Amniotic epithelial cell (primary cell): ENCODE measurements at regions not wholly inside any gene's neighbourhood (a gene's known extent, or its start where the extent isn't known, plus 50 kb on each side); places are given as distances from the start of the nearest gene placed in this dataset.

Experiments
- DNase-seq: peaks from one replicate; pipeline ENCODE4 v3.0.0-alpha.2; 2010; ENCODE audit warnings: low read depth

GRCh38 chr1:96997717-96998116 lies 276.1 kb downstream of the PTBP2 start:
- DNase-seq: no peak

GRCh38 chr1:96998466-96998865 lies 276.9 kb downstream of the PTBP2 start:
- DNase-seq: no peak

DNA sequence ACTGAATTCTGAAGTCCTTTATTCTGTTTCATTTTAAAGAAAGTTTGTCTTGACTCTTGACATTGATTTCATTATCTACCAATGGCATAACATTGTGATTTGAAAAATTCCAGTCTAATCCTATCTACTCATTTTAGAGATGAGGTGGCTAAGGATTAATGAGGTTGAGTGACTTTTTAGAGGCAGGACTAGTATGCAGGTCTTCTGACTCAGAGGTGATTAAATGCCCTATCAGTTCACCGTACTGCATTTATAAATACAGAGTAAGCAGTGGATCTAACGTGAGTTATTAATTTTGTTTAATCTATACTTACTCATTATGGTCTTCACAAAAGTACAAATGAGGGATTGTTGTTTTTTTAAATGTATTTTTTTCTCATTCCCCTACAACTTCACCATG lies 277.6 kb downstream of the PTBP2 start:
- peak; percentile 58 for DNase-seq

- peak; percentile 44 for DNase-seq
Measured at GRCh38 chr1:97004054-97004453, 282.5 kb downstream of the PTBP2 start.

DNA sequence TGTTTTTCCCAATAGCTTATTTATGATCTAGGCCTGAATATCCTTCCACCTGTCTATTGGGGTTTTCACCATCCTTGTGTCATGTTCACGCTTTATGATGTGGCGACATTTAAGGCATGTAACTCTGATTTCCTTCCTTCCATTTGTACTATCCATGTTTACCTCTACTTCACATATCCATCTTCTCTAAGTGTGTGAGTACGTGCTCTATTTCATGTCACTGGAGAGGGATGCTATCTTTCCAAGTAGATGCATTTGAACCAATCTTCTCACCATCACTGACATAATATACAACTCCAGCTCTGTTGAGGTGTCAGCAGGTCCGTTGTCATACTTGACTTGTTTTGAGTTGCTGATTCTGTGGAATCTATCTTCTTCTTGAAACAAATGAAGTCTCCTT lies 283.2 kb downstream of the PTBP2 start:
- DNase-seq: no peak

GRCh38 chr1:97006044-97006661 lies 284.6 kb downstream of the PTBP2 start:
- peak; percentile 85 for DNase-seq

DNA sequence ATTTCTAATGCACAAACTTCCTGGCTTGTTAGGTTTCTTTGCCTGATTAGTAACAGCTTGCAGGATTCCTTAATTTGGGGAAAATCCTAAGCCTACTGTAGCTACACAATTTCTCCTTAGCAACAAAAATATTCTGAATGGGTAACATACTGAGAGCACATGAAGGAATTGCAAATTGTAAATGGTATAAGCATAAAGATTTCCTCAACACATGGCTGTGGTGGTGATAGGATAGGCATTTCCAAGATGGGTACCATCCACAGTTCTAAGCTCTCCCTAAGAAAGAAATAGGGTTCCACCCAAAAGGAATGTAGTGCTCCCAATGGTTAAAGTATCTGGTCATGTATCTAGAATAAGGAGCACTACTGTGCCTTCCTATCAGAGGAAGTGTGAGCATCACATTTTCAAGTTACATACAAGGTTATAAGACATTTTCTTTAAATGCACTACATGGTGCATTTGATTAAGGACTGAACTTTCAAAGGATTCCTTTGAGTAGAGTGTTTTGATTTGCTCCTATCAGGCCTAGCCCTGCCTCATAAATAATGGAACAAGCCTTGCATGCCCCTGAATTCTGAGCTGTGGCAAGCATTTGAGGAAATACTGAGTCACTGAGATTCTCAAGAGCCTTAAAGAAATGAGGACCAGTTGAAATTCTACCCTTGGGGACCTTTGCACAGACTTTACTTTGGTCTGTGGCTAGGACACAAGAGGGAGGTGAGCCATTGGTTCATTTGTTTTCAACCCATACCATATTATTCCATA lies 286.4 kb downstream of the PTBP2 start:
- DNase-seq: no peak

DNA sequence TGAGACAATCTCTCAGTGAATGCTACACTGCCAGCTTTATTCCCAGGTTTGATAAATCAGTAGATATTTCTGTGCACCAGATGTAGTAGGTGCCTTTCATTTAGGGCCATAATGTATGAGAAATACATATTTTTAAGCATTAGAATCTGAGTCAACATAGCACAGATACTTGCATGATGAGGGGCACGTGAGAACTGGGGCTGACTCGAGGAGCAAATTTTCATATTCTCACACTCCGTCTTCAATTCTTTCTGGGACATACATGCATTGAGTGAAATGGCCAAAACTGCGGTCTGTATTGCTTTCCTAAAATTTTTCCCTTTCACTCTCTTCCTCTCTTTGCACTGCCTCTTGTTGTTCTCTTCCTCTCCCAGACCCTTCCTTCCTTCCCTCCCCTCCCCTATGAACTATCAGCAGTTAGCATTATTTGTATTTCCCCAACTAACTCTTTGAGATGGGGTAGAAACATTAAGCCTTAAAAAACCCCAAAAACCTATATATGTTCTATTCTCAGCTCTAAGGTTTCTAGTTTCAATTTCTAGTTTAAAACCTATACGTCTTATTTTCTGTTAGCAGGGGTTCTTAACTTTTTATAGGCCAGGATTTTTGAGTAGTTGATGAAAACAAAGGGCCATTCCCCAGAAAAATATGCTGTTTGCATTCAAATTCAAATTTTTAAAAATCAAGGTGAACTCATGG lies 289.1 kb downstream of the PTBP2 start:
- no peak for DNase-seq

DNA sequence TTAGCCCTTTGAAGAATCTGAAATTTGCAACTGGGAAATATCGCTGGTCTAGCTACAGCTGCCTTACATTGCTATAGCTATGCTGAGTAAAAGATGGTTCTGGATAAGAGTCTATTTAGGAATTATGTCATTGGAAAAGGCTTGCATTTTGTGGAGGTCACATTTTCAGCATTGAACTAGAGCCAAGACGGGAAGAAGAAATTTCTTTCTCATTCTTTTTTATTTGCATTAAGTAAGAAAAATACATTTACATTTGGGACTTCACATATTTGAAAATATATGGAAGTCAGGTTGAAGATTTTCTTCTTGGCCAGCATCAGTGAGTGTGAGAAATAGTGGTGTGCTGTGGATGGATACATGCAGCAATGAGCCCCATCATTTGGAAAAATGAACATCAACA lies 291.6 kb downstream of the PTBP2 start:
- no peak for DNase-seq

DNA sequence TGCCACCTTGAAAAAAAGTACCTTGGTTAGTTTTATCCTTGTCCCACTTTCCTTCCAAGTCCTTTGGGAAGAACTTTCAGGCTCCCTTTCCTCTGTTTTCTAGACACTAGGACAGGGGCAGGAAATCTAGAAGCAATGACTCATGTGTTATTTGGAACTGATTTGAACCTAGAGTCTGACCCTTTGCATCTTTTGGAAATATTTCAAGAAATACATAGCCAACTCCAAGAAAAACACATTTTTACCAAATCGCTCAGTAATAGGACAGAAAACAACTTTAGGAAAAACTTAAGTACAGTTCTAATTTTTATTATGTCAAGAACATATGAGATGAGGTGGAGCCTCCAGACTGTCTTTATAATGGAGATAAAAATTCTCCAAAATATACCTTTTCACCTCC lies 292.4 kb downstream of the PTBP2 start:
- DNase-seq: peak; percentile 33

DNA sequence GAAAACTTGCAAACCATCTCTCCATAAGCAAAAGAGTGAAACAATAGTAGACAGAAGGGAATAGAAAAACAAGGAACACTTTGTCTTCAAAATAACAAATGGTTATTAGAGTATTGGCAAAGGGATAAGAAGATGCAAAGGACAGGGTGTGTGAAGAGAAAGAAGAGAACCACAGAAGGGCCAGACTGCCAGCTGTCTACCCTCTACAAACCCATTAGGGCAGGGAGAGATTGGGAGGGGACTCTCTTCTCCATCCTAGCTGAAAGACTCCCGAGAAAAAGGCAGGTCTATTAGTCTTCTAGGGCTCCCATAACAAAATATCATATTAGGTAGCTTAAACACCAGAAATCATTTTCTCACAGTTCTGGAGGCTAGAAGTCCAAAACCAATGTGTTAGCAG lies 292.8 kb downstream of the PTBP2 start:
- DNase-seq: no peak

- peak; percentile 54 for DNase-seq
Measured at GRCh38 chr1:97017895-97018294, 296.3 kb downstream of the PTBP2 start.
